ENCODE measurements at regions not wholly inside any gene's neighbourhood (a gene's known extent, or its start where the extent isn't known, plus 50 kb on each side); places are given as distances from the start of the nearest gene placed in this dataset.

DNA sequence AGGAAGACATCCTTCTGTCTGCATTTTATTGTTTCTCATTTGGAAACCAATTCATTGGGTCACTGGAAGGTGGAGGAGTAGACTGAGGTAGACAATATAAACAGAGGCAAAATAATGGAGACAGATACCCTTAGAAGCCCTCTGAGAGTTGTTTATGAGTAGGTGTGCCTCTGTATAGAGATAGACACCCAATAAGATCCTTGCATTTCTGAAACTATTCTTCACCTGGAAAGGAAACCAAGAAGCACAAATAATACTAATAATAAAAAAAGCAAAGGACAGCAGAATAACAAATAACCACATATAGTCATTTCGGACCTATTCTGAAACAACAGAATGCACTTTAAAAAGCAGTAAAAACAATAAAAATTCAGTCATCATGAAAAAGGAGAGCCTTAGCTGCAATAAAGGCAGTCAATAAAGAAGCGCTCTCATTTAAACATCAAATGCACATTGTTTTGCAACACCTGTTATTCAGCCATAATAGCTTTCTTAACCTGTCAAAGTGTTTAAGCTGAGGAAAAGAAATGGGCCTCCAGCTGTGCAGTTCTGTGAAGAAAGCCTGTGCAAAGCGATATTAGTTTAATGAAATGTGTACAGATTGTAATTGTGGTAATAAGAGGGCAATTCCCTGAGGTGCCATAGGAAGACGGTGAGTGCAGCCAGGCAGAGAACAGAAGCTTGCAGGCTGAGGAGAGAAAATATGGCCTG is 904.2 kb downstream of the STPG2 start:
- TF ChIP-seq, protein P1, sequence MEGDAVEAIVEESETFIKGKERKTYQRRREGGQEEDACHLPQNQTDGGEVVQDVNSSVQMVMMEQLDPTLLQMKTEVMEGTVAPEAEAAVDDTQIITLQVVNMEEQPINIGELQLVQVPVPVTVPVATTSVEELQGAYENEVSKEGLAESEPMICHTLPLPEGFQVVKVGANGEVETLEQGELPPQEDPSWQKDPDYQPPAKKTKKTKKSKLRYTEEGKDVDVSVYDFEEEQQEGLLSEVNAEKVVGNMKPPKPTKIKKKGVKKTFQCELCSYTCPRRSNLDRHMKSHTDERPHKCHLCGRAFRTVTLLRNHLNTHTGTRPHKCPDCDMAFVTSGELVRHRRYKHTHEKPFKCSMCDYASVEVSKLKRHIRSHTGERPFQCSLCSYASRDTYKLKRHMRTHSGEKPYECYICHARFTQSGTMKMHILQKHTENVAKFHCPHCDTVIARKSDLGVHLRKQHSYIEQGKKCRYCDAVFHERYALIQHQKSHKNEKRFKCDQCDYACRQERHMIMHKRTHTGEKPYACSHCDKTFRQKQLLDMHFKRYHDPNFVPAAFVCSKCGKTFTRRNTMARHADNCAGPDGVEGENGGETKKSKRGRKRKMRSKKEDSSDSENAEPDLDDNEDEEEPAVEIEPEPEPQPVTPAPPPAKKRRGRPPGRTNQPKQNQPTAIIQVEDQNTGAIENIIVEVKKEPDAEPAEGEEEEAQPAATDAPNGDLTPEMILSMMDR (IDR thresholded peaks at IDR 0.05; ENCODE audit: borderline replicate concordance, control extremely low read depth, extremely low read depth, insufficient read depth, missing control alignments): no peak
- in situ Hi-C loops (cut with MboI; ENCODE audit: low sequenced_read_pairs, unreplicated experiment): no loop called here
- DNase-seq (ENCODE audit: low spot score): no peak

DNA sequence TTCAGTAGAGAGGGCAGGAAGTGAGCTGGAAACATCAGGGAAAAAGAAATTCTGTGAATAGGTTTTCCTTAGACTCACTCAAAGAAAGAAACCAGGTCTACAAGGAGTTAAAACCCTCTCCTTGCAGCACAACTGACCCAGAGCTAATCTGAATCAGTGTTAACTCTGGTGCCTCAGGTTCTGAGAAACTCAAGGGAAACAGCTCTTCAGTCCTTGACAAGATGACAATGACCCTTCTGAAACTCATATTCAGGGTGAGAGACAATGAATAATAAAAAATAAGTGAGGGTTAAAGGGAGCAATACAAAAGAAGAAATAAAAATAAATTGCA is 903.6 kb downstream of the STPG2 start:
- in situ Hi-C loops (cut with MboI; ENCODE audit: low sequenced_read_pairs, unreplicated experiment): no loop called here

DNA sequence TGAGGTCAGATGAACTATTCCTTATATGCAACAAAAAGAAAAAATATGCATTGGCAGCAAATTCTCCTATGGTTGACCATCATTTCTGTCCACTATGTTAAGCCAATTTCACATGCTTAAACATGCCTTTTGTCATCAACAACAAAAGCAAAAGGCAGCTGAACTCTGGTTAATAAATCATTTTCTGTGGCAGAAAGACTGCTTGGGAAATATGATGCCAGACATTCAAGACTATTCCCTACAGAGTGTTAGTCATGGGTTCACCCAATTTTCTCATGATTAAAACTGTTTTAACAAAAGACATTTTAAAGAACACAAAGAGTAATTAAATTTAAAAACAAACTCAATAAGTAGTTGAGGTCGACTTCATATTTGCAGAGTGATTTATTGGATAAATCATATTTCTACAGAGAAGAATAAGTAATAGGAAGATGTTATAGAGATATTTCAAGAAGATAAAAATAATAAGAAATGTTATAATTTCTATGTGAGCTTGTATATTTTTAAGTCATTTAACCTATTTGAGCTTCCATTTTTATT is 890.6 kb downstream of the STPG2 start:
- TF ChIP-seq, protein P1 (IDR thresholded peaks at IDR 0.05; ENCODE audit: borderline replicate concordance, control extremely low read depth, extremely low read depth, insufficient read depth, missing control alignments): no peak
- in situ Hi-C loops (cut with MboI; ENCODE audit: low sequenced_read_pairs, unreplicated experiment): no loop called here
- no peak for DNase-seq (ENCODE audit: low spot score)

More for the DNA sequence above, 903.6 kb downstream of the STPG2 start:
- TF ChIP-seq, protein P1 (IDR thresholded peaks at IDR 0.05; ENCODE audit: borderline replicate concordance, control extremely low read depth, extremely low read depth, insufficient read depth, missing control alignments): no peak
- no peak for DNase-seq (ENCODE audit: low spot score)

DNA sequence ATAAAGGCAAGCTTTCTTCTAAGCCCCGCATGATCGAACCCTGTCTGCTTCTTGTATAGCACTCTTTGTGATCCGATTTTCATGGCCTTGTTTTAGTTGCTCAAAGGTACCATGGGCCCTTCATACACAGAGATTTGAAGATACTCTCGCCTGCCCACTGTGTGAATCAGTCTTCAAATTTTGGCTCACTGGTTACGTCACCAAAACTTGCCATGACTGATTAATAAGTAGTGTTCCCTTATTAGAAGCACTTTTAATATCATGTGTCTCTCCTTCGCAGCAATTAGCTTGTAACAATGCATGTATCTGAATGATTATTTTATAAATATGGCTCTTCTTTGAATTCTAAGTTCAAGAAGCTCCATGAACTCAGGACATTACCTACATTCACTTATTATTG is 880.5 kb downstream of the STPG2 start:
- in situ Hi-C loops (cut with MboI; ENCODE audit: low sequenced_read_pairs, unreplicated experiment): no loop called here
- no peak for DNase-seq (ENCODE audit: low spot score)
- TF ChIP-seq, protein P1 (IDR thresholded peaks at IDR 0.05; ENCODE audit: borderline replicate concordance, control extremely low read depth, extremely low read depth, insufficient read depth, missing control alignments): no peak

DNA sequence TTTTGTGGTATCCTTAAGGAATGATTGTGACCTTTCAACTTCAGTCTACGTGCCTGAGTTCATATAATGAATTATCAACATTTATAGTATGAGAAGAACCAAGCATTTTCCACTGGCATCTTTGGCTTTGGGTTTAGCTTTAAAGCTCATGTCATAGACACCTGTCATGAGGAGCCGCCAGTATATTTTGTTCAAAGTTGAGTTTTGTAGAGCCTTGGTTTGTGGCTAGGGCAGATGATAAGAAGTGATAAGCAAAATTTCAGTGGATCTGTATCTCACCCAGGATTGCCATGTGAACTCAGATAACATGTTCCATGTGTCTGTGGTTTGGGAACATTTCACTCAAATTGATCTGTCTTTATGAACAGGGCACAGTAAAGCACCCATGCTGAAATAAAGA is 873.2 kb downstream of the STPG2 start:
- TF ChIP-seq, protein P1 (IDR thresholded peaks at IDR 0.05; ENCODE audit: borderline replicate concordance, control extremely low read depth, extremely low read depth, insufficient read depth, missing control alignments): no peak
- in situ Hi-C loops (cut with MboI; ENCODE audit: low sequenced_read_pairs, unreplicated experiment): no loop called here
- no peak for DNase-seq (ENCODE audit: low spot score)

DNA sequence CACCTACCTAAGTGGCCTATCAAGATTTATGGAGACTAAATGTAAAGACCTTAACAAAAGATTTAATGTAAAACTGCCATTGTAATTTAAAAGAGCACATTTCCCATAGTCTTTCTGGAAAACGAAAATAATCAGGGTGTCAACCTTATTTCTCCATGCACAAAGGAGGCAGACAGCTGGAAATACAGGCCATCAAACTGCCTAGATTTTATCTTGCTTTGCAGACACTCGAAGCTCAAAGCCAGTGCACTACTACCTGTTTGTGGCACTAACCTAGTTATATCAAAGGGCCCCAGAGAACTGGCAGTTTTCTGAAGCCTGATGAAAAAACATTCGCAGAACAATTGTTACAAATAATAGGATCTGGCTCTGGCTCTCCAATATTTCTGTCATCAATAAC is 863.9 kb downstream of the STPG2 start:
- TF ChIP-seq, protein P1 (IDR thresholded peaks at IDR 0.05; ENCODE audit: borderline replicate concordance, control extremely low read depth, extremely low read depth, insufficient read depth, missing control alignments): no peak
- no peak for DNase-seq (ENCODE audit: low spot score)
- in situ Hi-C loops (cut with MboI; ENCODE audit: low sequenced_read_pairs, unreplicated experiment): no loop called here

All from GM13976 (cell line).